ENCODE measurements at regions not wholly inside any gene's neighbourhood (a gene's known extent, or its start where the extent isn't known, plus 50 kb on each side); places are given as distances from the start of the nearest gene placed in this dataset.
"Not testable (repeated sequence)": the region's sequence is repeated elsewhere in the genome, so short reads cannot be mapped to it uniquely, and the experiment has no call there.

DNA sequence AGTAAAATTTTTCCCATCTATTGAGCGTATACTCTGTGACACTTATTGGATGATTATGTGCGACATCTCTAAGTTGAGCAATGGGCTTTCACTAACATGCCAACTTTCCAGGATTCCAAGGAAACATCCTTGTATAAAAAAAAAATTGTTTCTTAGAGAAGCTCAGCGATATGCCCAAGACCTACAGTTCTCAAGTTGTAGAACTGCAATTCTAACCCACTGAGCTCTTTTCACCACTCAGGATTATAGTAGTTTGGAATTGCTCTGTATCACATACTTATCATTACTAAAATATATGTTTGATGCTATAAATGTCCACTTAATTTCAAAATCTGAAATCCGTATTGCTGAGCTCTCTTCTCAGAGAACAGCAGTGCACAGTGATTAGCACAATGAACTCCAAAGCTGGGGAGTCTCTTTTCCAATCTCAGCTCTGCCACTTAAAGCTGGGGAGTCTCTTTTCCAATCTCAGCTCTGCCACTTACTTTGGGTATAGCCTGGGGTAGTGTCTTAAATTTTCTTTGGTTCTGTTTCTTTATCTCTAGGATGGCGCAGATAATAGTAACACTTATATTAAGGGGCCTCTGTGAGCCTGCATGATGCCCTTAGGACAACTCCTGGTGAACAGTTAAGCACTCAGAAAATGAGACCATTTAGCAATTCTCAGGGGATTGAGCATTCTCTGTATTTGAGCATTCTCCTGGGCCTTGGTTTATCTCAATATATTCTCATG lies 1722.2 kb upstream of the AGA start:
- DNase-seq, result no peak

DNA sequence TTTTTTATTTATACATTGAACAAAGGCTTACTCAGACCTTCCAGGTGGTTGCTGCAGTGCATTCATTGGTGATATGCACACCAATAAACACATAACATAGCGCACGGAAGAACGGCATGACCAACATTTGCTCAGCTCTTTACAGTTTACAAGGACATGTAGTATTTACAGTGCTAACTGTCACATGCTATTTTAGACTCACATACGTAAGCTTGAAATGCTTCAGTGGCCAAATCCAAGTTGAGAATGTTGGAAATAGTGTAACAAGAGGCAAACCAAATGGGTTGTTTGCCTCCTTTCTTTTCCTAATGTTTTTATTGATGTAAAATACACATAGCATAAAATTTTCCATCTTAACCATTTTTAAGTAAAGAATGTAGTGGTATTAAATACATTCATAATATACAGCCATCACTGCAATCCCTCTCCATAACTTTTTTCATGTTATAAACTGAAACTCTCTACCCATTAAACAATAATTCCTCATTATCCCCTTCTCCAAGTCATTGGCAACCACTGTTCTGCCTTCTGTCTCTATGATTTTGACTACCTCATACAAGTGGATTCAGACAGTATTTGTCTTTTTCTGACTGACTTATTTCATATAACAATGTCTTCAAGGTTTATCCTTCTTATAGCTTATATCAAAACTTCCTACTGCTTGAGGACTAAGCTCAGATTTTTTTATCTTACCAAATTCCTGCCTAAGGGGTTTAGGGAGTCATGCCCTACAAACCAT lies 1722.9 kb upstream of the AGA start:
- no peak for DNase-seq

DNA sequence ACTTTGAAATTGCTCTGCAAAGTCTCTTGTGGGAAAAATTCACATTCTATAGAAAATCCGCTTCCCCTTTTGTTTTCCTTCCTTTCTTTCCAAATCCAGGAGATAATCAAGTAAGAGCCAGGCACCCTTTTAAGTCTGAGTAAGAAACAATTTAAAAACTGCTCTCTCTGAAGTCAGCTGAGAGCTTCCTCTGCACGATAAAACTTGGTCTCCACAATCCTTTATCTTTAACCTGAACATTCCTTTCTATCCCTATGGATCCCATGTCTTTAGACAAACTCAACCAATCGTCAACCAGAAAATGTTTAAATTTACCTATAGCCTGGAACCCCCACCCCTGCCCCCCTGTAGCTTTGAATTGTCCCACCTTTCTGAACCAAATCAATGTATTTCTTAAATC lies 1723.6 kb upstream of the AGA start:
- DNase-seq, result no peak

DNA sequence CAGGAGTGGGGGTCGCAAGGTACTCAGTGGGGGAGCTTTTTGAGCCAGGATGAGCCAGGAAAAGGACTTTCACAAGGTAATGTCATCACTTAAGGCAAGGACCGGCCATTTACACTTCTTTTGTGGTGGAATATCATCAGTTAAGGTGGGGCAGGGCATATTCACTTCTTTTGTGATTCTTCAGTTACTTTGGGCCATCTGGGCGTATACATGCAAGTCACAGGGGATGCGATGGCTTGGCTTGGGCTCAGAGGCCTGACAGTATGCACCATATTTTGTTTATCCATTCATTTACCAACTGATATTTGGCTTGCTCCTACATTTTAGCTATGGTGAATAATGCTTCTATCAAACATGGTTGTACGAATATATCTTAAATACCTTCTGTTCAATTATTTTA lies 1728.1 kb upstream of the AGA start:
- DNase-seq, result not testable (repeated sequence)

DNA sequence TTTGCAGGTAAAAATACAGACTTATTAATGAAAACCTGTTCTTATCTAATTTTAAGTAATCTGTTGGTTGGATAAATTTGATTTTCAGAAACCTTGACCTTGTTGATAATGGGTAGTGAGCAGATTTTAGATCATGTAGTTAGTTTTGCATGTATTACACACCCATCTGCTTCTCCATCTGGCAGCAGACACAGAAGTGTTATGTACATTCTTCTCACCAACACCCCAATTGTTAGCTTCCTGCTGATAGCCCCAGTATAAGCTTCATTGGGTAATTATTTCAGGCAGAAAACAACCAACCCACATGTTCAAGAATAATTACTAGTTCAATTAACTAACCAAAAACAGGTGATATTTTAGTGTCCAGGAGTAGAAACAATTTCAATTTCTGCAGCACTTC lies 1740.5 kb upstream of the AGA start:
- no peak for DNase-seq

DNA sequence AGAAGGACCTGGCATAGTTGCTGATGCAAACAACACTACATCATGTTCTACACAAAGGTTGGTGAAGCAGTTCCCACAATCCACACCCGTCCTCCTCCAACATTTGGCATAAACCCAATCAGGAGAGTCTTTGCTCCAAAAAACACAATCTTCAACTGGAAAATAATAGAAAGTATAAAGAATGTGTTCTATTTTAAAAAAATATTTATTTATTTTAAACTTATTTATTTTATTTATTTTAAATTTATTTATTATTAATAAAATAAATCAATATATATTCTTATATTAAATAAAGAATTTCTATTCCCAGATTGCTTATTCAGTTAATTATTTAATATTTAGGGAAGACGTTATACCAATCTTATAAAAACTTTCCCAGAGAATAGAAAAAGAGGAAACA lies 1753.7 kb upstream of the AGA start:
- no peak for DNase-seq

DNA sequence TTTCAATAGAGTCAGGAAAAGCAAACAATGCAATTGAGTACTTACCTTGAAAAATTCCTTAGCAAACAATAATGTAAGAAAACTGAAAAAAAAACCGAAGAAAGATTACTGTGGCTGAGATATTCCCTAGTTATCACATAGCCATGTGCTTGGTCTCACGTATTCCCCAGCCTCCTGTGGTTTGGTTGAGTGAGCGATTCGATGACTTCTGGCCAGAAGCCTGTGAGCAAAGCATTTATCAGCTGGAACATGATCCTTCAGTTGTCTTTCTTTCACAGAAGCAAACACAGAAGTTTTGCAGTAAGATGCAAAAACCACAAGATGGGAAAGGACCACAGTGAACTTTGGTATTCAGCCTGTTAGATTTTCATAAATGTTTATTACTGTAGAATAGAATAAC lies 1754.3 kb upstream of the AGA start:
- peak; percentile 54 for DNase-seq

DNA sequence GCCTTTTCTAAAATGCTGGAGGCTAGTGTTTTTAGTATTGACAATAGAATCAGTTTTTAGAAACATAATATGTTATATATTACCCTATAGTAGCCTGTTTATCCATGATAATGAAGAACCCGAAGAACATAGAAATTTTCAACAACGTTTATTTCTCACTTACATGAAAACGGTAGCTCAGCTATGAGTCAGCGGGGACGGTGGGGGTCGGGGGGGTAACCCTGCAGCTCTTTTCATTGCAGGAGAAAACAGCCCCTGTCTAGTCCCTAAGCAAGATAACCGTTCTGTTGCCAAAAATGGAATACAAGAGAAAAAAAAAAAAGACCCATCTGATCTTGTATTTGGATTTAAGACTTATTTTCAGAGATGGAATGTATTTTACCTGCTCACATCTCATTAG lies 1758.4 kb upstream of the AGA start:
- DNase-seq, result no peak

DNA sequence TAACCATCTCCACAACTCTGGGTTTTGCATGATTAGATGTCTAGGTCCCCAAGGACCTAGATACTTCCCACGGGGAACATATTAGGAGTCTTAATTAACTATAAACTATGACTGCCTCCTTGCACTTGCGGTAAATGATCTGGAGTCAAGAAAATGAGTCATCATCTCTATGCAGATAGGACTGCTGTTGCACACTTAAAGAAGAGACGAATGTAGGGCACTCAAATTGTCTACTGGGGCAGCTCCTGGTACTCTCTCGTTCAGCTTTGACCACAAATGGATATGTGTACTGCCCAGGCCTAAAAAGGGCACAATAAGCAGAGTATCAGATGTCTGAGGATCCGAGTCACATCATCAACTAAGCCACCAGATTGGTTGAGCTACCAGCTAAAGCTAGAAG lies 1783.4 kb upstream of the AGA start:
- no peak for DNase-seq

DNA sequence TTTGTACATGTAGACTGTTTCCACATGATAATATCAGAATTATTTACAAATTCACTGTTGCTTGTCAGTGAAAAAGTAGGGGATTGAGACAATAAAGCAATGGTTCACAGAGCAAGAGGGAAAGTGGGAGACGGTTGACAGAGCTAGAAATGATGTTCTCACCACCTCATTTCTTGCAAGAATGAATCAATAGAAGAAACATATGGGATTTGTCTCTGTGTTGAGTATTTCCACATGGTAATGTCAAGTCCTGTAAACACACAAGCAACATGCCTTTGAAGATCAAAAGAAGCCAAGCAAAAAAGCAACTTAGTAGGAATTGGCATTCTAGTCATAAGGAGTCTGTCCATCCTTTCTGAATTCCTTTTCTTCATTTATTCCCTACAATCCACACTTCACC lies 1806.6 kb upstream of the AGA start:
- DNase-seq, result no peak

DNA sequence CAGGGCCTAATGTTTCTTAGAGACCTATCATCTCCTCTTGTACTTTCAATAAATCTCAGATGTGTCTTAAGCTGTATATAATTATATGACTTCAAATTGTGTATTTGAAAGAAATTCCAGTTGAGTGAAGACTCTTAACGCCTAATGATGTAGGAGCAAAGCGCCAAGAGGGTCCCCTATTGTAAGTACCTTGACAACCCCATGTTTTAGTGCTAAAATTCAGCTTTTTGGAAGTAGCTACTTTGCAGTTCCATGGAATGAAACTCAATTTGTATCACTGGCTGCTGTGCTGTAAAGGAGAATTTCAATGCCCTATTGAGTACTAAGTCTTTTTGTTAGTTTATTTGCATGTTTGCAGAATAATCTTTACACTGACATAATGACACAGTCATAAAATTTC lies 1826.6 kb upstream of the AGA start:
- DNase-seq, result no peak

DNA sequence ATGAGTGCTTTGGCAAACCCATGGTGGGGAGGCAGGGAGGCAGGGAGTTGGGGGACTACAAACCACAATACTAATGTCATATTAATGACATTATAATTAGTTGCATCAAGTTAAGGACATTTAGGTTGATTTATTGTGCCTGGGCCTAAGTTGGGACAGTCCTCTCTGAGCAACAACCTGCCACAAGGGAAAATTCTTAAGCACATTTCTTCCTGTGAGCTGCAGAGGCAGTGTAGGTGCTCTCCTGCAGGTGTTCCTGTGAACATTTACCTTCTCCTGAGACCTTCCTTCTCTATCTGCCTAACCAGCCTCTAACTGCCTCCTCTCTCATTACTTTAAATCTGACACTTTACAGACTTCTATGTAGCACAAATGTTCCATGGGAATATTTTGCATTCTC lies 1830.0 kb upstream of the AGA start:
- no peak for DNase-seq

DNA sequence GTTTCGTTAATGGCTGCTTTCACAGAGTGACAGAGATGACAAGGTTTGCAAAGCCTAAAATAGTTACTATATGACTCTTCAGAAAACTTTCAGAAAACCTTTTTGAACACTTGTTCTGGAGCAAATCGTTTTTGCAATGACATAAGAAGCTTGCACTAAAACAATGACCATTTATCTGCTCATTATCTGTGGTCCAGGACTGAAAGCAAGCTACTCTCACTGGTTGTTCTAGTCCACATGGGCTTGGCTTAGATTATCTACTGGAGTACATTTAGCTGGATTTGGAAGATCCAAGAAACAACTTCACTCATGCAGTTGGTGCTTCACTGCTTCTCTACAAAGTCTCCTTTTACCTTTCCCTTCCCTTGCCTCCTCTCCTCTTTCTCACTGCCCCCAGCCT lies 1836.4 kb upstream of the AGA start:
- no peak for DNase-seq

DNA sequence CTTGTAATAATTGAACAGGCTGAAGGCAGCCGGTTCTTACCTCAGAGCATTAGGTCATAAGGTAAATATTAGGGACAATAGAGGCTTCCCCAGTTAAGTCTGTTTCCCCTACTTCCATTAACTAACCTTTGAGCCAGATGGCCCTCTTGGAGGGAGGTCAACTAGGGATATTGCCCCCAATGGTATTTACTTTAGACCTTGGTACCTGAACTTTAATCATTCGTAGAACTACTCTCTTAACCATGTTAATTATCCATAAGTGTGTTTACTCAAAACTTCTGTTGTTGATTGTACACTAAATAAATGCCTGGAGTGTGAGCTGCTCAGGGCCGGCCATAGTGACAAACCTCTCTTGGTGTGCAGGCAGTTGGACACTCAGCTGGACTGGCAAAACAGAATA lies 1843.5 kb upstream of the AGA start:
- no peak for DNase-seq

DNA sequence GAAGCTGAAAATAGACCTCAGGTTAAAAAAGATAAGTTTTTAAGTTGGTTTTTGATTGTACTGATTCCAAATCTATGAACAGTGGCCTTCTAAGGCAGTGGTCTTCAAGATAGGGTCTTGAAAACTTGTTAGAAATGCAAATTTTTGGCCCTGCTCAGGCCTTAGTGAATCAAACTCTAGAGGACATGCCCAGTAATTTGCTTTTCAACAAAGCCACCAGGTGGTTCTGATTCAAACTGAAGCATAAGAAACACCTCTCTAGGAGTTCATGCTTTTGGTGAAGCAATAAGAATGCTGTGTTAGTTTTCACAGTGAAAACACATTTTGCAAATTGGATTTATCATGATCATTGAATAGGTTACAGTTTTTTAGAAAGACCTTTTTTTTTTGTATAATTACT lies 1849.4 kb upstream of the AGA start:
- DNase-seq, result no peak

DNA sequence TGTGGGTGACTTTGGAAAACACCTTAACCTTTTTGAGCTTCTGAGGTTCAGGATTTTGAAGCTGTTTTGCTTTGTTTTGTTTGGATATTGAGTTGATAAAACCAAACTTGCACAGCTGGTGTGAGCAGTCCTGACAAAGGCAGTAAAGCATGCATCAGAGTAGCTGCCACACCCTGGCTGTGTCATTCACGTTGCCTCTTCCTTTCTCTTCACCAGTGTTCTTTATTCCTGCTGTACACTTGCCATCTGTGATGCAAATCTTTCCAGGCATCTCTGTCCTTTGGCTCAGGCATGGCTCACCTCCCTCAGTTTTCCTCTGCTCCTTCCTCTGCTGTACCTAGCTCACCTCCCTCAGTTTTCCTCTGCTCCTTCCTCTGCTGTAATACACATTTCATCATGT lies 1850.2 kb upstream of the AGA start:
- DNase-seq, result no peak

DNA sequence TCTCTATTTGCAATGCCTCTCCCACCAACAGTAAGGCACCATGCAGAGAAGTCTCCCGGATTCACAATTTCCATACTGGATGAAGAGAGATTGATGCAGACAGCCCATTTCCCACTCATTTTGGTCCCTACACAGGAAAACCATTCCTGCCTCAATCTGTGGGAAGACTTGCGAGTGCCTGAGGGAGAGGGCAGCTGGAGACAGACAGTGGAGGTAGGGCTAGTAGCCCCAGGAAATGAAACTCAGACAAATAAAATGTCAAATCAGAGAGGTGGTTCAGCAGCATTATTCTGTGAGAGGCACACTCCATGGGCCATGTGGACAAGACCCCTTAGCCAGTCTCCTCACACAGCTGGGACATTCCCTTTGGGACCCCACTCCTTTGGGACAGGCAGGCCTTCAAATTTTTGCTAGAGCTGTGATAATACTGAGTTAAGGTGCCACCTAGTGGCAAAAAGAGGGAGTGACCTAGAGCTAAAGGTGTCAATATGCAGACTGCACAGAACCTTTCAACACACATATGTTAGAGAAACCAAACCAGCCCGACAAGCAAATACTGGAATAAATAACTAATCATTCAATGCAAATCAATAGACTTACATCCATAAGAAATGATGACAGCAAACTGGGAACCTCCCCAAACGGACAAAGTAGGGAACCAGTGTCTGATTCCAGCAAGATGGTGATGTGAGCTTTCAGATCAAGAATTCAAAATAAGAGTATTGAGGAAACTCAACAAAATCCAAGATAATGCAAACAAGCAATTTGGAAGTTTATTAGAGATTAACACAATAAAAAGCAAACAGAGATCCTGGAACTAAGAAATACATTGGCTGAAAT lies 1865.3 kb upstream of the AGA start:
- peak; percentile 70 for DNase-seq

DNA sequence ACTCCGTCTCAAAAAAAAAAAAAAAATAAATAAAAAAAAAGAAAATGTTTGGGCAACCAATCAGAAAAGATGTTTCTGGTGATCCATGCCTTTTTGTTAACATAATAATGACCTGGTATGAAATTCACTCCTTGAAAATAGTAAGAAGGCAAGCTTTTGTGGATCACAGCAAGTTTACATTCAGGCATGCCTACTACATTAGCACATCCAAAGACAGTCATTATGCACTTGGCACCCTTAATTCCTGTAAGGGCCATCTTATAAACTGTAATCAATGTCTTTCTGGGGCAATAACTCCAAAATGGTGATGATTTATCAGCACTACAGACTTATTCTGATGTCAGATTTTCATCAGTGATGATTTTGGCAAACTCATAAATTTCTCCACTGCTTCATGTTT lies 1871.6 kb upstream of the AGA start:
- DNase-seq, result no peak

DNA sequence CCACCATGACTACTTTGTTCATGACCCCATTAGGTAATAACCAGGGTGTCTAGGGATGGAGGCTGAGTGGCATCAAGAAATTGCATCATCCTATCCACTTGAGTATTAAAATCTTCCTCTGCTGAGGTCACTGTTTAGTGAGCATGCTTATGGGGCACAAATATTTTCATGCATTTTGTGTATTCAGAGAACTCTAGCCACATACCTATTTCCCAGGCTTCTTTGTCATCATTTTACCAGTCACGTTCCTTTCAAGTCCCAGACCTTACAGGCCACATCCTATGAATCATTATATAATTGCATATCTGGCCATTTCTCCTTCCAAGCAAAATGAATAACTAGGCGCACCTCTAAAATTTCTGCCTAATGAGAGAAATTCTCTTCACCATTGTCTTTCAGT lies 1882.9 kb upstream of the AGA start:
- no peak for DNase-seq

DNA sequence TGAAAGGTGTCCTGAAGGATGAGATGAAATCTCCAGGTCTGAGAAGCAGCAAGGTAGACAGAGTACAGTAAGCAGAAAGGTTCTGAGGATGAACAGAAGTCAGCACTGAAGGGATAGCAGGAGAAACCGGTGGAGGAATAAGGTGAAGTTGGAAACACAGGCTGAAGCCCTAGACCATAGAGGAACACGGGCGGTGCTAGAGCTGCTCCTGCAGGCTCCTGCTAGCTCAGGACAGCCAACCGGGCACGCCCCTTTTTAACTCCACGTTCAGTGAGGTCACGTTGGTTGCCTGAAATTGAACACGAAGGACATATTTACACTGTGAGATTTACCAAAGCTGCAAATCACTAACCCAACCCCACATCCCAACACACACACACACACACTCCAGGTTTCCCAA lies 1886.4 kb upstream of the AGA start:
- DNase-seq, result no peak

DNA sequence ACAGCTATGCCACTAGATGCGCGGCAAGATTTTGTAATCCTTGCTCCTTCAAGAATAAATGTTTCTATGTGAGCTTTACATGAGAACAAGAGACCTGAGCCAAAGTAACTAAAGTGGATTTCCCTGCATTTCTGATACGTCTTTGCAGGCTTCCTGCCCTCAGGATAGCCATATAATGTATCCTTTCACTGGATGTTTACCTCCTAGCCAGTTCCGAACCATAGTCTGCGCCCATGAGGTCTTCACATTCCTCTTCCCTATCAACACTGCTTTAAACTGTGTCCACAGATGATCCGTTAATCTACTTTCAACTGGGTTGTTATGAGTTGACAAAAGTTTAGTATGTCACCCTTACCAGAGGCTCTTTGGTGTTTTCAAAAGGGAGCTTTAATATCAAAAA lies 1889.1 kb upstream of the AGA start:
- DNase-seq, result no peak

DNA sequence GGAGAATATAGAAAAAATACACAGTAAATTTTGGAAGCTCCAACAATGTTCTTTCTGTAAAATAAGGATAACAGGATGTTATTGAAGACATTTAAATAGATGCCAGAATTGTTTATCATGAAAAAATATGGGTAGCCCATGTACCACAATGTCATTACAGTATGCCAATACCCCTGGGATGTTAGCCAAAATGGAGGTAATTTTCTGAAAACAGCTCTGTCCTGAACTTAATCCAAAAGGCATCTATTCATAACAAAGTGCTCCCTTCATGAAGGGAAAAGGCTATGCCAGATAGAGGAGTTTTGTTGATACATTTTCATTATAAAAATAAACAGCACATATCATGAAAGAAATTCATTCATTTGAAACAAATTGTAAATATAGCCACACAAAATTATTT lies 1902.6 kb upstream of the AGA start:
- DNase-seq, result no peak

DNA sequence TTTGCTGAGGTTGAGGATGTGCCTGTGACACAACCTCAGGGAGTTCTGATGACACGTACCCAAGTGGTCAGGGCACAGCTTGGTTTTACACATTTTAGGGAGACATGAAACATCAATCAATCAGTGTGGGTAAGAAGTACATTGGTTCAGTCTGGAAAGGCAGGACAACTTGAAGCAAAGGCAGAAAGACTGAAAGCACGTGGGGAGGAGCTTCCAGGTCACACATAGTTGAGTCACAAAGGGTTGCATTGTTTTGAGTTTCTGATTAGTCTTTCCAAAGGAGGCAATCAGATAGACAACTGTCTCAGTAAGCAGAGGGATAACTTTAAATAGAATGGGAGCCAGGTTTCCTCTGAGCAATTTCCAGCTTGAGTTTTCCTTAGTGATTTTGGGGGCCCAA lies 1910.0 kb upstream of the AGA start:
- no peak for DNase-seq

DNA sequence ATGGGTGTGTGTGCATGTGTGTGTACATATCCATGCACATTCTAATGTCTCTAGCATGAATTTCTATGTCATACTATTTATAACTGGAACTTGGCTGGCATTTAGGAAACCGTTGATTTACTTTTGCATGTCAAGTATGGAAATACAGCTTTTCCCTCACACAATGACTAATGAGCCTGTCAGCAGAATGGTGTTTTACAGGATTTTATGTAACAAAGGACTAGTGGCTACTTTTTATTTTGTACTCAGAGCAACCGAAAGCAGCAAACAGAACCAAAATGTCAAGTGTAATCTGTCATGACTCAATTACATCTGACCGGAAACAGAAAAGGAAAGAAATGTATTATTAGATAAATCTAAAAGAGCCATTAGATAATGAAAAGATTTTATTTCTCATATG lies 1911.5 kb upstream of the AGA start:
- DNase-seq, result no peak
